ENCODE measurements at regions not wholly inside any gene's neighbourhood (a gene's known extent, or its start where the extent isn't known, plus 50 kb on each side); places are given as distances from the start of the nearest gene placed in this dataset.

- TF ChIP-seq RAD21 (IDR thresholded peaks at IDR 0.05; ENCODE audit: low read depth) = peak; percentile 72
- no peak for TF ChIP-seq EP300 (IDR thresholded peaks at IDR 0.05; ENCODE audit: borderline replicate concordance)
- no peak for TF ChIP-seq FOXM1 (IDR thresholded peaks at IDR 0.05; ENCODE audit: borderline replicate concordance, low read depth)
Observed at GRCh38 chr16:6643080-6643686, 689.5 kb upstream of the RBFOX1 start.

DNA sequence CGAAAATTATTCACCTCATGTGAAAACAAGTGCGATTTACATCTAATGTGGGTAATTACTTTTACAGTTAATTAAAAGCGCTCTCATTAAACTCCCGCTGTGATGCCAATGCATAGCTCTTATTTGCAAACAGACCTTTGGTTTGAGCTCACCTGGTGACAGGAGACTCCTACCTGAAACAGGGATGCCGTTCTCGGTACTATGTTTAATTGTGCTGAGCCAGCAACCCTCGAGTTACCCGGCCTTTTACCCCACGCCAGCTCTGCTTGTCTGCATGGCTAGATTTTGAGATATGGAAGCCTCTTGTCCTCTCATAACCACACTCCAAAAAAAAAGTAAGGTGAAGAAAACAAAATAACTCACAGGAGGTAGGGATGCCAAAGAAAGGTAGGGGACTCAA is 690.4 kb upstream of the RBFOX1 start:
- TF ChIP-seq TEAD4 (IDR thresholded peaks at IDR 0.05) (no peak), EGR1 (IDR thresholded peaks at IDR 0.05) (no peak), TCF12 (IDR thresholded peaks at IDR 0.05; ENCODE audit: low read depth) (no peak), EP300 (IDR thresholded peaks at IDR 0.05; ENCODE audit: borderline replicate concordance) (no peak), FOXM1 (IDR thresholded peaks at IDR 0.05; ENCODE audit: borderline replicate concordance, low read depth) (no peak), RAD21 (IDR thresholded peaks at IDR 0.05; ENCODE audit: low read depth) (no peak), REST (IDR thresholded peaks at IDR 0.05; ENCODE audit: low read depth) (no peak), YY1 (IDR thresholded peaks at IDR 0.05; ENCODE audit: low read depth) (no peak), CEBPB (IDR thresholded peaks at IDR 0.05) (no peak)
- TF ChIP-seq, protein P1, sequence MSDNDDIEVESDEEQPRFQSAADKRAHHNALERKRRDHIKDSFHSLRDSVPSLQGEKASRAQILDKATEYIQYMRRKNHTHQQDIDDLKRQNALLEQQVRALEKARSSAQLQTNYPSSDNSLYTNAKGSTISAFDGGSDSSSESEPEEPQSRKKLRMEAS (IDR thresholded peaks at IDR 0.05) = no peak

GRCh38 chr16:6641091-6641490 is 691.6 kb upstream of the RBFOX1 start:
- no peak for TF ChIP-seq CREB1 (IDR thresholded peaks at IDR 0.05; ENCODE audit: low read depth)
- TF ChIP-seq EGR1 (IDR thresholded peaks at IDR 0.05) = no peak
- no peak for TF ChIP-seq TEAD4 (IDR thresholded peaks at IDR 0.05)
- TF ChIP-seq, protein P1 (IDR thresholded peaks at IDR 0.05) = no peak
- no peak for TF ChIP-seq NFIC (IDR thresholded peaks at IDR 0.05)
- TF ChIP-seq YY1 (IDR thresholded peaks at IDR 0.05; ENCODE audit: low read depth) = no peak
- TF ChIP-seq, protein P2, sequence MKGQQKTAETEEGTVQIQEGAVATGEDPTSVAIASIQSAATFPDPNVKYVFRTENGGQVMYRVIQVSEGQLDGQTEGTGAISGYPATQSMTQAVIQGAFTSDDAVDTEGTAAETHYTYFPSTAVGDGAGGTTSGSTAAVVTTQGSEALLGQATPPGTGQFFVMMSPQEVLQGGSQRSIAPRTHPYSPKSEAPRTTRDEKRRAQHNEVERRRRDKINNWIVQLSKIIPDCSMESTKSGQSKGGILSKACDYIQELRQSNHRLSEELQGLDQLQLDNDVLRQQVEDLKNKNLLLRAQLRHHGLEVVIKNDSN (IDR thresholded peaks at IDR 0.05) = no peak
- no peak for TF ChIP-seq RAD21 (IDR thresholded peaks at IDR 0.05; ENCODE audit: low read depth)
- TF ChIP-seq CEBPB (IDR thresholded peaks at IDR 0.05) = no peak
- no peak for TF ChIP-seq EP300 (IDR thresholded peaks at IDR 0.05; ENCODE audit: borderline replicate concordance)
- no peak for TF ChIP-seq FOXM1 (IDR thresholded peaks at IDR 0.05; ENCODE audit: borderline replicate concordance, low read depth)
- no peak for TF ChIP-seq ZBTB7A (IDR thresholded peaks at IDR 0.05; ENCODE audit: low read depth)

DNA sequence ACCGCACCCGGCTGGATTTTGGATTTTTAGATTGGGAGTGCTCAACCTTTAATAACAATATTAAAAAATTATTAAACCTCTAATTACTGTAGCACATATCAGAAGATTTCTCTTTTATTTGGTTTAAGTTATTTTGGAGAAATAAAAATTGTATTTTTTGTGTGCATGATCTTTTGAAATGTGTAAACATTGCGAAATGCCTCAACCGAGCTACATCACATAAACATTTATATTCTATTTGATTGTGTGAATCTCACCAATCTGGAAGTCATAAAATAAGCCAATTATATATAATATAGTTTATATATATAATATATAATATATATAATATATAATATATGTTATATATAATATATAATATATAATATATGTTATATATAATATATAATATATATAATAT is 696.2 kb upstream of the RBFOX1 start:
- TF ChIP-seq ZBTB7A (IDR thresholded peaks at IDR 0.05; ENCODE audit: low read depth) (no peak), CEBPB (IDR thresholded peaks at IDR 0.05) (no peak), TCF12 (IDR thresholded peaks at IDR 0.05; ENCODE audit: low read depth) (no peak), TEAD4 (IDR thresholded peaks at IDR 0.05) (no peak), CREB1 (IDR thresholded peaks at IDR 0.05; ENCODE audit: low read depth) (no peak), FOXM1 (IDR thresholded peaks at IDR 0.05; ENCODE audit: borderline replicate concordance, low read depth) (no peak), REST (IDR thresholded peaks at IDR 0.05; ENCODE audit: low read depth) (no peak), TAF1 (IDR thresholded peaks at IDR 0.05; ENCODE audit: low read depth) (no peak), EGR1 (IDR thresholded peaks at IDR 0.05) (no peak), NFIC (IDR thresholded peaks at IDR 0.05) (no peak), RAD21 (IDR thresholded peaks at IDR 0.05; ENCODE audit: low read depth) (no peak), YY1 (IDR thresholded peaks at IDR 0.05; ENCODE audit: low read depth) (no peak), EP300 (IDR thresholded peaks at IDR 0.05; ENCODE audit: borderline replicate concordance) (no peak)
- TF ChIP-seq, protein P2 (IDR thresholded peaks at IDR 0.05) = no peak
- TF ChIP-seq, protein P1 (IDR thresholded peaks at IDR 0.05) = no peak

DNA sequence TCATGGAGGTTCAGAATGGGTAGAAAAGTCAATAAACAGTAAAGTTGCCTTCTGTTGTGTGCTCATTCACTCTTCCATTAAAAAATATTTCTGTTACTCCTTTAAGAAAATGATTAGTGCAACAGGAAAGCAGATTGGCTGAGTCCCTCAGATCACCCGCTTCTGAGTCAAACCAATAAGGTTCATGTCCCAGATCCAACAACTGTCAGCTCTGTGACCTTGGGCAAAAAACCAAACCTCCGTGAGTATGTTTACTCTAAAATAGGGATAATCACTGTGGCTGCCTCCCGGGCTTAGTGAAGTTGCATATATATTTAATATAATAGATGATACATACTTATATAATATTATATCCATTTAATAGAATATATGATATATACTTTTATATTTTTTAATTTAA is 698.5 kb upstream of the RBFOX1 start:
- TF ChIP-seq TEAD4 (IDR thresholded peaks at IDR 0.05) = no peak
- no peak for TF ChIP-seq TAF1 (IDR thresholded peaks at IDR 0.05; ENCODE audit: low read depth)
- TF ChIP-seq NFIC (IDR thresholded peaks at IDR 0.05) = no peak
- TF ChIP-seq FOXM1 (IDR thresholded peaks at IDR 0.05; ENCODE audit: borderline replicate concordance, low read depth) = no peak

- no peak for TF ChIP-seq YY1 (IDR thresholded peaks at IDR 0.05; ENCODE audit: low read depth)
- TF ChIP-seq CREB1 (IDR thresholded peaks at IDR 0.05; ENCODE audit: low read depth) = no peak
- TF ChIP-seq REST (IDR thresholded peaks at IDR 0.05; ENCODE audit: low read depth) = no peak
- TF ChIP-seq, protein P2 (IDR thresholded peaks at IDR 0.05) = no peak
- TF ChIP-seq EP300 (IDR thresholded peaks at IDR 0.05; ENCODE audit: borderline replicate concordance) = no peak
- TF ChIP-seq, protein P1 (IDR thresholded peaks at IDR 0.05) = no peak
- no peak for TF ChIP-seq FOXM1 (IDR thresholded peaks at IDR 0.05; ENCODE audit: borderline replicate concordance, low read depth)
- TF ChIP-seq NFIC (IDR thresholded peaks at IDR 0.05) = no peak
- TF ChIP-seq RAD21 (IDR thresholded peaks at IDR 0.05; ENCODE audit: low read depth) = no peak
- no peak for TF ChIP-seq ZBTB7A (IDR thresholded peaks at IDR 0.05; ENCODE audit: low read depth)
- no peak for TF ChIP-seq CEBPB (IDR thresholded peaks at IDR 0.05)
- no peak for TF ChIP-seq TAF1 (IDR thresholded peaks at IDR 0.05; ENCODE audit: low read depth)
- no peak for TF ChIP-seq TEAD4 (IDR thresholded peaks at IDR 0.05)
- no peak for TF ChIP-seq EGR1 (IDR thresholded peaks at IDR 0.05)
- TF ChIP-seq TCF12 (IDR thresholded peaks at IDR 0.05; ENCODE audit: low read depth) = no peak
Observed at GRCh38 chr16:6633456-6633855, 699.2 kb upstream of the RBFOX1 start.

All from Ishikawa (cell line).